NB4 (cell line): ENCODE measurements at regions not wholly inside any gene's neighbourhood (a gene's known extent, or its start where the extent isn't known, plus 50 kb on each side); places are given as distances from the start of the nearest gene placed in this dataset.
A peak's percentile ranks its signal among the peaks of the same experiment; 100 is the strongest.

Experiments used
- DNase-seq: peaks from one replicate; pipeline ENCODE4 v3.0.0; 2010; ENCODE audit warnings: low read depth
- H3K4me3 ChIP-seq: one replicate; pipeline ENCODE4 v1.5.1; 2011; ENCODE audit warnings: mild to moderate bottlenecking, low read depth, low read length, moderate library complexity
- CTCF ChIP-seq: IDR thresholded peaks from one replicate; pipeline ENCODE4 v1.5.1; 2012; ENCODE audit warnings: low read depth, low read length
- MYC ChIP-seq: IDR thresholded peaks from 2 replicates; pipeline ENCODE4 v1.6.1; 2011; ENCODE audit warnings: low read depth, low read length
- POLR2A ChIP-seq: IDR thresholded peaks from 2 replicates; pipeline ENCODE4 v1.6.1; 2011; ENCODE audit warnings: mild to moderate bottlenecking; ENCODE audit not compliant: insufficient read length; ENCODE audit errors: extremely low read depth
- TF ChIP-seq, protein P1 (sequence below): IDR thresholded peaks from 2 replicates; pipeline ENCODE4 v1.6.1; 2011; ENCODE audit warnings: low read depth, low read length

GRCh38 chr9:16180546-16180945 lies 627.7 kb downstream of the CCDC171 start:
- no peak for DNase-seq
- TF ChIP-seq CTCF, result no peak
- no peak overlapping the region for H3K4me3 ChIP-seq

GRCh38 chr9:16181539-16181938 lies 628.7 kb downstream of the CCDC171 start:
- TF ChIP-seq POLR2A (no peak), MYC (no peak), CTCF (no peak)
- TF ChIP-seq, protein P1, sequence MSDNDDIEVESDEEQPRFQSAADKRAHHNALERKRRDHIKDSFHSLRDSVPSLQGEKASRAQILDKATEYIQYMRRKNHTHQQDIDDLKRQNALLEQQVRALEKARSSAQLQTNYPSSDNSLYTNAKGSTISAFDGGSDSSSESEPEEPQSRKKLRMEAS, result no peak
- H3K4me3 ChIP-seq, result no peak overlapping the region

DNA sequence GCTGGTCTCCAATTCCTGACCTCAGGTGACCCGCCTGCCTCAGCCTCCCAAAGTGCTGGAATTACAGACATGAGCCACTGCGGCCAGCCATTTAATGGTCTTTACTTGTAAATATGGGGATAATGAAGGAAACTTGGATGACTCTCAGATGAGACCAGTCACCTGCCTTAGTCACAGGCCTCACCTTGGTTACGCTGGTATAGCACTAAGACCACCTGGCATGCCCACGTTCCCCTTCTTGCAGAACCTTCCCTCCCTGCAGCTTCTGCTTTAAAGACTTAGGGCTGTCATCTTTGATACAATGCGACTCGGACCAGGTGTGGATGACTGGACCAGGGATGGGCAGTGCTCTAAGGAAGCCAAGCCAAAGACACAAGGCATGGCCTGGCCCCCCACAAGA lies 629.9 kb downstream of the CCDC171 start:
- H3K4me3 ChIP-seq, result no peak overlapping the region
- TF ChIP-seq CTCF, result no peak
- TF ChIP-seq, protein P1, result no peak
- no peak for TF ChIP-seq POLR2A
- no peak for TF ChIP-seq MYC
- no peak for DNase-seq

More at GRCh38 chr9:16181539-16181938, 628.7 kb downstream of the CCDC171 start:
- DNase-seq, result no peak

DNA sequence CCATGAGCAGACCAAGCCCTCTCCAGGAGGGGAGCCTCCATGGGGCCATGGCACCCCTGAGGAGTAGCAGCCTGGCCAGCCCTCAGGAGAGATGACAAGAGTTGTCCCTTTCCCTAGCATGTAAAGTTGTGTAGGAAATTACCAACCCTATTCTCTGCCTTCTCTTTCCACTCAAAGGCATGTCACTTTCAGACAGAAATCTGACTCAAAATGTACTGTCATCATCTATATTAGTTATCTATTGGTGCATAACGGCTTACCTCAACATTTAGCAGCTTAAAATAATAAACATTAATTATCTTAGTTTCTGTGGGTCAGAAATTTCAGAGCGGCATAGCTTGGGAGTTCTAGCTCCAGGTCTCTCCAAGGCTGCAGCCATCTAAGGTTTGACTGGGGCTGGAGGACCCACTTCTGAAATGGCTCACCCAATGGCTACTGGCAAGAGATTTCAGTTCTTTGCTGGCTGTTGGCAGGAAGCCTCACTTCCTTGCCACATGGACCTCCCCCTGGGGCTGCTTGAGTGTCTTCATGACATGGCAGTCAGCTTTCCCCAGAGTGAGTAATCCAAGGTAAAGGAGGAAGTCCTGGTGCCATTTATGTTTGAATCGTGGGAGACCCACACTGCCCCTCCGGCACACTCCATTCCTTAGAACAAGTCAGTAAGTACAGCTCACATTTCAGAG lies 632.3 kb downstream of the CCDC171 start:
- TF ChIP-seq, protein P1, result 0 out of 2 replicates have a peak, but pooled peaks have one; percentile 16
- TF ChIP-seq CTCF, result no peak
- TF ChIP-seq MYC, result peak; percentile 25; the same call in 1 of the 2 replicates
- peak; percentile 73 for DNase-seq
- H3K4me3 ChIP-seq, result no peak overlapping the region

GRCh38 chr9:16191191-16191590 lies 638.3 kb downstream of the CCDC171 start:
- TF ChIP-seq, protein P1, result no peak
- no peak for TF ChIP-seq MYC
- no peak for TF ChIP-seq CTCF
- no peak for TF ChIP-seq POLR2A
- H3K4me3 ChIP-seq, result no peak overlapping the region
- no peak for DNase-seq

DNA sequence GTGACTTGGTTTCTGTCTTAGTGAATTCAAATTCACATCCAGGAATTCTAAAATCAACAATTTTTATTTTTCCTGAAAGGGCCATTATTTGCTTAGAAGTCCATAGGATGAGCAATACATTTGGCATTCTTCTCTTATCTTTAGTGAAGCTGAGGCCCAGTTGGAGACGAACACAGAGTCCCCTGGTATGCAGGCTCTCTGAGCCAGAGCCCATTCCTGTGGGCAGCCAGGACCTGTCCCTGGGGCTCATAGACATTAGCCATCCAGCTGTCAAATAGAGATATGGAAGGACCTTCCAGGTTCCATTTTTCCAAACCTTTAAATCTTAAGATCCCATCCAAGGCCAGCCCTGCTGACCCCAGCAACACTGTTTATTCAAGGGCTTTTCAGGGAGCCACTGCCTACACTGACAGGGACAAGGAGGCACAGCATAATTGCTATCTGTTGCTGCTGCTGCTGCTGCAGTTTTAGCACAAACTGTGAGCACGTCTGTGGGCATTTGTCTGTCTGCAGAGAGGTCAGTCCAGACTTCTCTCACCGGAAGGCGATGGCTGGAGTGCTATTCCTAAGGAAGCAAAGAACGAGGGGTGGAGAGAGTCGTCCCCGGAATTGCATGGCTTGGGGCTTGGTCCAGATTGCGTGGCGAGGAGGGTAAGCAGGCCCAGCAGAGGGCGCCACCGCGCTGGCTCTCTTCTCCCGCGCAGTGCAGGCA lies 639.0 kb downstream of the CCDC171 start:
- DNase-seq, result peak; percentile 83
- TF ChIP-seq, protein P1, result peak; percentile 55; the same call in 1 of the 2 replicates
- TF ChIP-seq POLR2A (no peak), MYC (peak; percentile 51; the same call in 1 of the 2 replicates), CTCF (peak; percentile 98)
- H3K4me3 ChIP-seq, result no peak overlapping the region
